ENCODE measurements at regions not wholly inside any gene's neighbourhood (a gene's known extent, or its start where the extent isn't known, plus 50 kb on each side); places are given as distances from the start of the nearest gene placed in this dataset.

GRCh38 chr9:76557674-76558225, 98.8 kb downstream of the GCNT1 start:
- Mint-ChIP-seq H3K36me3 (ENCODE audit: low read depth) (no peaks in the 10 kb centered on the region), H3K4me1 (ENCODE audit: low read depth) (peaks cover 11% of the 10 kb centered on the region), H3K27me3 (ENCODE audit: low read depth) (peaks cover 22% of the 10 kb centered on the region), H3K27ac (no peak overlapping the region), H3K4me3 (no peak overlapping the region), H3K9me3 (no peaks in the 10 kb centered on the region)
- CTCF ChIA-PET: no interaction called here
- intact Hi-C loops (cut with micrococcal nuclease): no loop called here
- no peak for DNase-seq

GRCh38 chr9:76558465-76558864, 99.5 kb downstream of the GCNT1 start:
- no peak for DNase-seq
- Mint-ChIP-seq H3K27ac (no peak overlapping the region), H3K4me1 (ENCODE audit: low read depth) (peaks cover 16% of the 10 kb centered on the region), H3K27me3 (ENCODE audit: low read depth) (peaks cover 20% of the 10 kb centered on the region), H3K36me3 (ENCODE audit: low read depth) (no peaks in the 10 kb centered on the region), H3K4me3 (no peak overlapping the region), H3K9me3 (no peaks in the 10 kb centered on the region)
- CTCF ChIA-PET: no interaction called here
- intact Hi-C loops (cut with micrococcal nuclease): no loop called here

- intact Hi-C loops (cut with micrococcal nuclease): no loop called here
These were observed 100.3 kb downstream of the GCNT1 start for GRCh38 chr9:76559286-76559685.

GRCh38 chr9:76560481-76560922, 101.5 kb downstream of the GCNT1 start:
- Mint-ChIP-seq H3K27me3 (ENCODE audit: low read depth) (peaks cover 19% of the 10 kb centered on the region), H3K27ac (no peak overlapping the region), H3K36me3 (ENCODE audit: low read depth) (no peaks in the 10 kb centered on the region), H3K4me1 (ENCODE audit: low read depth) (peaks cover 16% of the 10 kb centered on the region), H3K9me3 (no peaks in the 10 kb centered on the region), H3K4me3 (no peak overlapping the region)
- DNase-seq: no peak
- intact Hi-C loops (cut with micrococcal nuclease): loop anchor here (5.0 kb wide), 1 partner anchor 37 kb away; no protein-coding TSS in a partner anchor
- CTCF ChIA-PET: no interaction called here

More at GRCh38 chr9:76559286-76559685, 100.3 kb downstream of the GCNT1 start:
- Mint-ChIP-seq H3K36me3 (ENCODE audit: low read depth) (no peaks in the 10 kb centered on the region), H3K4me3 (no peak overlapping the region), H3K9me3 (no peaks in the 10 kb centered on the region), H3K4me1 (ENCODE audit: low read depth) (peaks cover 16% of the 10 kb centered on the region), H3K27ac (no peak overlapping the region), H3K27me3 (ENCODE audit: low read depth) (peaks cover 20% of the 10 kb centered on the region)
- DNase-seq: no peak
- CTCF ChIA-PET: no interaction called here

- CTCF ChIA-PET: no interaction called here
- Mint-ChIP-seq H3K4me3 (no peak overlapping the region), H3K27me3 (ENCODE audit: low read depth) (peaks cover 16% of the 10 kb centered on the region), H3K27ac (no peak overlapping the region), H3K4me1 (ENCODE audit: low read depth) (peaks cover 16% of the 10 kb centered on the region), H3K9me3 (no peaks in the 10 kb centered on the region), H3K36me3 (ENCODE audit: low read depth) (no peaks in the 10 kb centered on the region)
- intact Hi-C loops (cut with micrococcal nuclease): loop anchor here (5.0 kb wide), 1 partner anchor 36 kb away; no protein-coding TSS in a partner anchor
- DNase-seq: no peak
These were observed 102.2 kb downstream of the GCNT1 start for GRCh38 chr9:76561050-76561713.
